ENCODE measurements at regions not wholly inside any gene's neighbourhood (a gene's known extent, or its start where the extent isn't known, plus 50 kb on each side); places are given as distances from the start of the nearest gene placed in this dataset.

DNA sequence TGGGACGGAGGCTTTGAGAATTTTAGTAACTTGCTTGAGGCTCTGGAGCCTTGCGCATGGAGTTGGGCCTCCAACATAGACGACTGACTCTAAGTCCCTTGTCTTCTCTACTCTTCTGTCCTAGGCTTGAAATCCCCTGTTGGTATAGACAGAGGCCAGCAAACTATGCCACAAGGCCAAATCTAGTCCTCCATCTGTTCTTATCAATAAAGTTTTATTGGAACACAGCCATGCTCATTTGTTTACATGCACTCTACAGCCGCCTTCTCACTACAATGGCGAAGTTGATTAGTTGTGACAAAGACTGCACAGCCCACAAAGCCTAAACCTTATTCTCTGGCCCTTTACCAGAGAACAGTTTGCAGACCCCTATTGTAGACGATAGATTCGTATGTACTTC, 174.1 kb upstream of the ZFP64 start:
- Histone ChIP-seq H3K9me1 (ENCODE audit: insufficient read depth, low read length) (no peaks in the 10 kb centered on the region), H3K23ac (ENCODE audit: low read depth, low read length) (no peak overlapping the region), H3K79me1 (ENCODE audit: low read depth in 1 of 2, low read length in 2 of 2) (no peaks in the 10 kb centered on the region), H4K20me1 (ENCODE audit: insufficient read depth, low read length) (no peaks in the 10 kb centered on the region), H2BK120ac (ENCODE audit: low read depth, low read length) (no peak overlapping the region), H2AK5ac (ENCODE audit: low read depth, low read length) (no peak overlapping the region), H3K4me1 (ENCODE audit: control insufficient read depth, insufficient read depth, low read length) (no peaks in the 10 kb centered on the region), H2AFZ (replicated peaks; ENCODE audit: low read length, poor library complexity) (no peak overlapping the region), H4K5ac (ENCODE audit: low read depth, low read length) (no peak overlapping the region), H2BK5ac (ENCODE audit: low read depth, low read length, poor library complexity, severe bottlenecking) (no peak overlapping the region), H3K4me2 (ENCODE audit: low read depth, low read length) (no peak overlapping the region), H2BK15ac (ENCODE audit: low read depth, low read length) (no peak overlapping the region), H3K27me3 (ENCODE audit: control insufficient read depth, insufficient read depth, low read length) (no peaks in the 10 kb centered on the region), H3K4ac (ENCODE audit: low read depth, low read length) (no peak overlapping the region), H3K14ac (replicated peaks; ENCODE audit: low read depth, low read length) (no peak overlapping the region), H3K27ac (ENCODE audit: insufficient read depth, low read length) (no peak overlapping the region), H4K8ac (ENCODE audit: low read depth in 2 of 2, low read length in 2 of 2) (no peak overlapping the region), H3K36me3 (ENCODE audit: control insufficient read depth, insufficient read depth, low read length) (no peaks in the 10 kb centered on the region), H3K18ac (ENCODE audit: low read depth, low read length) (no peak overlapping the region), H3K4me3 (ENCODE audit: insufficient read depth, low read depth, low read length) (no peak overlapping the region), H2AK9ac (replicated peaks; ENCODE audit: low read depth, low read length, poor library complexity) (peak overlapping the region; percentile 72), H4K91ac (ENCODE audit: insufficient read depth, low read depth, low read length) (no peak overlapping the region), H3K9ac (ENCODE audit: low read depth, low read length) (no peak overlapping the region), H2BK20ac (ENCODE audit: low read depth, low read length) (no peak overlapping the region), H3K56ac (ENCODE audit: extremely low read depth, insufficient read depth, low read length) (no peak overlapping the region), H3K9me3 (ENCODE audit: control insufficient read depth, insufficient read depth, low read length) (no peaks in the 10 kb centered on the region)
- DNase-seq, result no peak
- in situ Hi-C loops (cut with MboI; ENCODE audit: low sequenced_read_pairs), result no loop called here
- intact Hi-C loops (cut with micrococcal nuclease), result no loop called here
- WGBS, 2 experiments (ENCODE audit: extremely low coverage in 2 of 2, insufficient read length in 1 of 2), result 76% methylated on average over 3 of the region's 7 CpGs; no CpG with 5 or more reads in 1 of the 2 experiments
- ChIA-PET CTCF (no interaction called here), POLR2A (ENCODE audit: unreplicated experiment) (no interaction called here)
- TF ChIP-seq RCOR1 (IDR thresholded peaks at IDR 0.05; ENCODE audit: insufficient replicate concordance, low read length) (no peak), MAFK (IDR thresholded peaks at IDR 0.05; ENCODE audit: low read depth, low read length) (no peak), CEBPB (IDR thresholded peaks at IDR 0.05; ENCODE audit: low read depth, low read length) (no peak), FOS (IDR thresholded peaks at IDR 0.05; ENCODE audit: low read depth, low read length) (no peak), ELK1 (IDR thresholded peaks at IDR 0.05; ENCODE audit: borderline replicate concordance, low read depth, low read length) (no peak), MXI1 (IDR thresholded peaks at IDR 0.05; ENCODE audit: borderline replicate concordance, low read depth, low read length) (no peak), BHLHE40 (IDR thresholded peaks at IDR 0.05; ENCODE audit: low read depth, low read length) (no peak), CTCF (conservative IDR thresholded peaks at IDR 0.05; ENCODE audit: low read depth, low read length) (no peak), CHD1 (IDR thresholded peaks at IDR 0.05; ENCODE audit: low read depth, low read length) (no peak), POLR2A (IDR thresholded peaks at IDR 0.05; ENCODE audit: low read depth, low read length) (no peak)
- BruUV-seq (replicated peaks), result no TSS peak
- dilution Hi-C loops (cut with HindIII; ENCODE audit: low sequenced_read_pairs, unreplicated experiment), result no loop called here
- ATAC-seq (ENCODE audit: low read depth), result no peak

All from IMR-90 (cell line).